ENCODE measurements at regions not wholly inside any gene's neighbourhood (a gene's known extent, or its start where the extent isn't known, plus 50 kb on each side); places are given as distances from the start of the nearest gene placed in this dataset.

DNA sequence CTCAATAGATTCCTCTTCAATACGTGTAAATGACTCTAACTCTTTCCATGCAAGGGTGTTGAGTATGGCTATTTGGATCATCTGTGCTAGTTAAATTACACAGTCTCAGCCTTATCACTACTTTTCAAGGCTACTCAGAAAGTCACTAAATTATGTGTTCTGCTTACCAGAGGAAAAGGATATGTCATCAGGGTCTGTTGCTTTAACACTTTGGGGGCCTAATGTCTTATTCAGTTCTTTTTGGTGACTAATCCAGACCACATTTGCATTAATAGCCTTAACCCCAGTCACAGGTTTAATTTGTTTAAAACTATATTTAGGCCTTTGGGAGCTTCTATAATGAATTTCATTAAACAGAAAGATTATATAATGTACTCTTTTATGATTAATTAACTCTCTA lies 649.3 kb downstream of the RPS29 start:
- H3K27ac ChIP-seq, result peak overlapping the region in 3 of 5 donors; percentile 38 to 60 (median 55)
- WGBS, 4 donors, result 25 to 44% (median 27%) methylated on average over 1 of the region's 1 CpG
- intact Hi-C loops (cut with DNase I), result no loop called here
- no peaks in the 10 kb centered on the region for H3K9me3 ChIP-seq (replicated peaks in 1 of 3)
- H3K36me3 ChIP-seq (replicated peaks in 1 of 2), result no peaks in the 10 kb centered on the region
- DNase-seq, result no peak
- TF ChIP-seq POLR2A (IDR thresholded peaks at IDR 0.05), result no peak
- TF ChIP-seq CTCF (IDR thresholded peaks at IDR 0.05), result no peak
- H3K4me3 ChIP-seq, result no peak overlapping the region
- no peaks in the 10 kb centered on the region for H3K27me3 ChIP-seq
- H3K4me1 ChIP-seq (replicated peaks in 1 of 2), result peaks cover 16 to 17% of the 10 kb centered on the region in 2 donors

- intact Hi-C loops (cut with DNase I), result no loop called here
- Histone ChIP-seq H3K9me3 (replicated peaks in 1 of 3) (no peaks in the 10 kb centered on the region), H3K27me3 (no peaks in the 10 kb centered on the region), H3K36me3 (replicated peaks in 1 of 2) (no peaks in the 10 kb centered on the region), H3K27ac (peak overlapping the region in 3 of 5 donors; percentile 38 to 60 (median 55)), H3K4me3 (no peak overlapping the region), H3K4me1 (replicated peaks in 1 of 2) (peaks cover 16 to 17% of the 10 kb centered on the region in 2 donors)
- TF ChIP-seq CTCF (IDR thresholded peaks at IDR 0.05) (no peak), POLR2A (IDR thresholded peaks at IDR 0.05) (no peak)
- 31 to 47% (median 35%) methylated on average over 2 of the region's 2 CpGs for WGBS, 4 donors
- peak; percentile 41 to 78 (median 68) for DNase-seq
These were observed 649.8 kb downstream of the RPS29 start for GRCh38 chr14:48936362-48936761.

- H3K27me3 ChIP-seq, result no peaks in the 10 kb centered on the region
- no peak for DNase-seq
- 79 to 96% (median 91%) methylated on average over 6 of the region's 6 CpGs for WGBS, 4 donors
- H3K36me3 ChIP-seq (replicated peaks in 1 of 2), result no peaks in the 10 kb centered on the region
- H3K4me1 ChIP-seq (replicated peaks in 1 of 2), result no peaks in the 10 kb centered on the region
- H3K9me3 ChIP-seq (replicated peaks in 1 of 3), result no peaks in the 10 kb centered on the region
- no peak for TF ChIP-seq POLR2A (IDR thresholded peaks at IDR 0.05)
- TF ChIP-seq CTCF (IDR thresholded peaks at IDR 0.05), result no peak
- intact Hi-C loops (cut with DNase I), result no loop called here
- no peak overlapping the region for H3K4me3 ChIP-seq
- no peak overlapping the region for H3K27ac ChIP-seq
These were observed 661.0 kb downstream of the RPS29 start for GRCh38 chr14:48925184-48925583.

GRCh38 chr14:48914921-48915320 lies 671.3 kb downstream of the RPS29 start:
- Histone ChIP-seq H3K4me3 (no peak overlapping the region), H3K9me3 (replicated peaks in 1 of 3) (no peaks in the 10 kb centered on the region), H3K4me1 (replicated peaks in 1 of 2) (no peaks in the 10 kb centered on the region), H3K27me3 (no peaks in the 10 kb centered on the region), H3K27ac (no peak overlapping the region), H3K36me3 (replicated peaks in 1 of 2) (no peaks in the 10 kb centered on the region)
- 80 to 90% (median 84%) methylated on average over 4 of the region's 4 CpGs for WGBS, 4 donors
- intact Hi-C loops (cut with DNase I), result no loop called here
- DNase-seq, result no peak
- TF ChIP-seq POLR2A (IDR thresholded peaks at IDR 0.05) (no peak), CTCF (IDR thresholded peaks at IDR 0.05) (no peak)

Measured in adrenal gland (tissue), 9 donors.